H1 (cell line): ENCODE measurements at regions not wholly inside any gene's neighbourhood (a gene's known extent, or its start where the extent isn't known, plus 50 kb on each side); places are given as distances from the start of the nearest gene placed in this dataset.

Experiments
- CHD7 ChIP-seq: fragments of 300-600 bp; sonication (generic); IDR thresholded peaks from 2 replicates; pipeline ENCODE4 v1.7.1; 2012; ENCODE audit warnings: low read length, moderate library complexity, mild to moderate bottlenecking, inconsistent platforms; ENCODE audit not compliant: insufficient replicate concordance
- EP300 ChIP-seq, 2 experiments: IDR thresholded peaks; 1 replicate in 1 of 2; 2 replicates in 1 of 2; pipeline ENCODE4 v1.6.1; 2011 to 2012; ENCODE audit warnings: low read depth in 2 of 2, low read length in 2 of 2, mild to moderate bottlenecking in 2 of 2, borderline replicate concordance in 1 of 2, inconsistent platforms in 1 of 2, moderate library complexity in 1 of 2
- KDM1A ChIP-seq: fragments of 200-600, 300-600 bp; sonication (generic); IDR thresholded peaks from 2 replicates; pipeline ENCODE4 v1.7.1; 2016; ENCODE audit warnings: mild to moderate bottlenecking, low read length, borderline replicate concordance
- RXRA ChIP-seq: IDR thresholded peaks from 2 replicates; pipeline ENCODE4 v1.6.1; 2011; ENCODE audit warnings: low read depth, mild to moderate bottlenecking, low read length, moderate library complexity; ENCODE audit not compliant: insufficient read depth
- SAP30 ChIP-seq: fragments of 300-600 bp; sonication (generic); IDR thresholded peaks from 2 replicates; pipeline ENCODE4 v1.7.1; 2012; ENCODE audit warnings: low read length, moderate library complexity, mild to moderate bottlenecking, inconsistent platforms; ENCODE audit not compliant: insufficient read depth, insufficient replicate concordance
- SIX5 ChIP-seq: IDR thresholded peaks from 2 replicates; pipeline ENCODE4 v1.6.1; 2011; ENCODE audit warnings: mild to moderate bottlenecking, low read depth, low read length

- no peak for TF ChIP-seq CHD7
- TF ChIP-seq EP300 (IDR thresholded peaks at IDR 0.05; ENCODE audit: borderline replicate concordance in 1 of 2, low read depth in 2 of 2, low read length in 2 of 2), result no peak
- TF ChIP-seq SIX5, result no peak
- no peak for TF ChIP-seq RXRA
- no peak for TF ChIP-seq SAP30
- TF ChIP-seq KDM1A, result no peak
These were observed 74.4 kb upstream of the ACP3 start (continued) for GRCh38 chr3:132242790-132243189.
